ENCODE measurements at regions not wholly inside any gene's neighbourhood (a gene's known extent, or its start where the extent isn't known, plus 50 kb on each side); places are given as distances from the start of the nearest gene placed in this dataset.

DNA sequence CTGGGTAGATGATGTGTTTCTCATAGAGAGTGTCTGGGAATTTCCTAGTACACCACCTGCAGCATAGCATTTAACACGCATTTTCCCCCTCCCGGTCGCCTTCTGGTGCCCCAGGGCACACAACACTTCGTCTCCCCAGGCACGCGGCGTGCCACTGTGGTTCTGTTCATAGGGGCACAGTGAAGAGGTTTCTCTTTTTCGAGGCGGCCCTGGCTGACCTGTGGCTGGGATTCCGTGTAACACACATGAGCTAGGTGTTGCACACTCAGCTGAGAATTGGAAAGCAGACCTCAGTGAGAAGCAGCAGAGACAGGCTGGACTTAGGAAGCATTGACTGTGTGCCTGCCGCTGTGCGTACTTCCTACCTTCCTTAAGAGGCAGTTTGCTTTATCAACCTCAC, 214.3 kb upstream of the SHH start:
- H3K36me3 ChIP-seq: no peaks in the 10 kb centered on the region
- TF ChIP-seq, protein P1, sequence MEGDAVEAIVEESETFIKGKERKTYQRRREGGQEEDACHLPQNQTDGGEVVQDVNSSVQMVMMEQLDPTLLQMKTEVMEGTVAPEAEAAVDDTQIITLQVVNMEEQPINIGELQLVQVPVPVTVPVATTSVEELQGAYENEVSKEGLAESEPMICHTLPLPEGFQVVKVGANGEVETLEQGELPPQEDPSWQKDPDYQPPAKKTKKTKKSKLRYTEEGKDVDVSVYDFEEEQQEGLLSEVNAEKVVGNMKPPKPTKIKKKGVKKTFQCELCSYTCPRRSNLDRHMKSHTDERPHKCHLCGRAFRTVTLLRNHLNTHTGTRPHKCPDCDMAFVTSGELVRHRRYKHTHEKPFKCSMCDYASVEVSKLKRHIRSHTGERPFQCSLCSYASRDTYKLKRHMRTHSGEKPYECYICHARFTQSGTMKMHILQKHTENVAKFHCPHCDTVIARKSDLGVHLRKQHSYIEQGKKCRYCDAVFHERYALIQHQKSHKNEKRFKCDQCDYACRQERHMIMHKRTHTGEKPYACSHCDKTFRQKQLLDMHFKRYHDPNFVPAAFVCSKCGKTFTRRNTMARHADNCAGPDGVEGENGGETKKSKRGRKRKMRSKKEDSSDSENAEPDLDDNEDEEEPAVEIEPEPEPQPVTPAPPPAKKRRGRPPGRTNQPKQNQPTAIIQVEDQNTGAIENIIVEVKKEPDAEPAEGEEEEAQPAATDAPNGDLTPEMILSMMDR (IDR thresholded peaks at IDR 0.05; ENCODE audit: low read depth, low read length): no peak
- no peak for DNase-seq
- no peaks in the 10 kb centered on the region for H3K4me1 ChIP-seq
- no peaks in the 10 kb centered on the region; the same call in 1 of the 2 replicates for H3K9me3 ChIP-seq
- peaks cover 15% of the 10 kb centered on the region for H3K27me3 ChIP-seq
- no peak overlapping the region for H3K4me3 ChIP-seq (ENCODE audit: low read depth, low read length)

DNA sequence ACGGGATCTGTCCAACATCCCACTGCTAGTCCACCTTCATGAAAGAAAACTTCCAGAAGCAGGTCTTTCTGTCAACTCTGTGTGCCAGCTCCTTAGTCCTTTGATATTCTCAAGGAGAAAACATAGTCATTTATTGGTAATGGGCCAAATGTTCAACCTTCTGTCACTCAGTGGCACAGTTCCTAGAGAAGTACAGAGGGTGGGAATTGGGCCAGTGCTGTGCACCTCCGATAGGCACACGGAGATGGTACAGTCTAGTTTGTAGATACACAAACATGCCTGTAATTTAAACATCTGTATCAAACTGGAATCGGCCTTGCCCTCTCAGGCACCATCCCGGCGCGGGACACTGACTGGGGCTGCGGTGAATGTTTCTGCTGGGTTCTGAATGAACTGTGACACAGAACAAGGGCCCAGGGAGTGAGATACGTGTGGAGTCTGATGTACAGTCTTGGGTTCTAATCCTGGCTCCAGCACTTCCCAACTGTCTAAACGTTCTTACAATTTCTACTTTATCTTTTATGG, 213.9 kb upstream of the SHH start:
- Histone ChIP-seq H3K27me3 (peaks cover 15% of the 10 kb centered on the region), H3K9me3 (no peaks in the 10 kb centered on the region; the same call in 1 of the 2 replicates)
- DNase-seq: no peak

DNA sequence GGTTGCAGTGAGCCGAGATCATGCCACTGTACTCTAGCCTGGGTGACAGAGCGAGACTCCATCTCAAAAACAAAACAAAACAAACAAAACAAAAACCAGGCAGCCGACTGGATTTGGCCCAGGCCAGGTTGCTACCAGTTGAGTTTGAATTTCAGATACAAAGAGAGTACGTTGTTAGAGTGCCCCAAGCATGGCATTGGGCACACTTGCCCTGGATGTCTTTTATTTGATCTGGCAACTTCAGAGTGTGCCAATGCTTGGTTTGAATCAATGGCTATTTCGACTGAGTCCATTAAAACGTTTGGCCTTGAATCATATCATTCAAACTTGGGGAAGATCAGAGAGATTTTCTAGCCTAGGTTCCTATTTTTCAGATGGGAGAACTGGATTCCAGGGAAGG, 213.4 kb upstream of the SHH start:
- Histone ChIP-seq H3K36me3 (no peaks in the 10 kb centered on the region), H3K4me1 (no peaks in the 10 kb centered on the region), H3K4me3 (ENCODE audit: low read depth, low read length) (no peak overlapping the region), H3K27me3 (peaks cover 15% of the 10 kb centered on the region), H3K9me3 (no peaks in the 10 kb centered on the region; the same call in 1 of the 2 replicates)
- TF ChIP-seq, protein P1 (IDR thresholded peaks at IDR 0.05; ENCODE audit: low read depth, low read length): no peak
- no peak for DNase-seq

More for the DNA sequence above, 213.9 kb upstream of the SHH start:
- H3K4me3 ChIP-seq (ENCODE audit: low read depth, low read length): no peak overlapping the region
- TF ChIP-seq, protein P1 (IDR thresholded peaks at IDR 0.05; ENCODE audit: low read depth, low read length): no peak
- no peaks in the 10 kb centered on the region for H3K36me3 ChIP-seq
- H3K4me1 ChIP-seq: no peaks in the 10 kb centered on the region

DNA sequence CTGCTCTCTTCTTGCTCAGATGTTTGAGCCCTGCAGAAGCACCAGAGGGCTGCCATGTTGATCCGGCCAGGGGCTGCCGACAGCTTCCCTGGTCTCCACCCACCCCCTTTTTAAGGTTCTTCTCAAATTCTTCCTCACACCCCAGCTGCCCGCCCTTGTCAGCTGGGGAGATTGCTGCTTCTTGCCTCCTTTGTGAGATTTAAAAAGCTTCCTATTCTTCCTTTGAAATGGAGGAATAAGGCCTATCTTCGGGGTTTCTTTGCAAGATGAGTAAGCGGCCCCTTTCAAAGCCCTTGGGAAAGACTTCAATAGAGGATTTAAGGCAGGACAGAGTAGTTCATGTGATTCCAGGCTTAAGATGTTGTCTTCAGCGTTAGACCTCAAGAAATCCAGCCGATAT, 211.9 kb upstream of the SHH start:
- Histone ChIP-seq H3K4me1 (no peaks in the 10 kb centered on the region), H3K27me3 (peaks cover 15% of the 10 kb centered on the region), H3K9me3 (no peaks in the 10 kb centered on the region; the same call in 1 of the 2 replicates), H3K36me3 (no peaks in the 10 kb centered on the region), H3K4me3 (ENCODE audit: low read depth, low read length) (no peak overlapping the region)
- DNase-seq: no peak
- TF ChIP-seq, protein P1 (IDR thresholded peaks at IDR 0.05; ENCODE audit: low read depth, low read length): no peak

DNA sequence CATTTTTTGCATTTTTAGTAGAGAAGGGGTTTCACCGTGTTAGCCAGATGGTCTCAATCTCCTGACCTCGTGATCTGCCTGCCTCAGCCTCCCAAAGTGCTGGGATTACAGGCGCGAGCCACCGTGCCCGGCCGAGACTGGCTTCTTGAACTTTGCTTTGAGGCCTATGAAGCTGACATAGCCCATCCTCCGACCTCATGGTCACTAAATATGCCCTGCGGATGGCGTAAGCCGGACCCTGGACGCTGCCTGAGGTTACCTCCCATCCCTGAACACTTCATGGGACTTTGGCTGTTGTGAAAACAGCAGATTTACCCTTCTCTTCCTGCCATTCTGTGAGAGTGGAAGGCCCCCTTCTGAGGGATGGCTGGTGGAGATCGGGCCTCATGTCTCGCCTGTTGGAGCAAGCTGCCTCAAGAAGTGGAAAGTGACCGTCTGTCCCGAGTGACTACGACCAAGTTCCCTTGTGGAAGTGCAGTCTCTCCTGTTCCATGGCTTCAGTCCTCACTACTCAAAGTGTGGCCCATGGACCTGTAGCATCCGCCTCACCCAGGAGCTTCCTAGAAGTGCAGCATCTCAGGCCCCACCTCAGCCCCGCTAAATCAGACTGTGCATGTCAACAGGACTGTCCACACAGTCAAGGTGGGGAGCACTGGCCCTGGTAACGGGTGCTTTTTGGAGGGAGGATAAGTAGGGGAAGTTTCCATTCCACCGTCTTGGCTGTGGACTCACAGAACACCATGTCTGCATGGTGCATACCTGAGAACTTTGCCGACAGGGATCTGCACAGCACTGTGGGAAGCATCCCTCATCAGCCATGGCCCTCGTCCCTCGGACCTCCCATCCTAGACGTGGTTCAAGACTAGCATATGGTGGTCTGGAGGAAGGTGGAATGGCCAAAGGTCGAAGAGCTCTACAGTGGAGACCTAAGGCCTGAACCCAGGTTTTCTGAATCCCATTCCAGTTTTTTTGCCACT, 210.5 kb upstream of the SHH start:
- Histone ChIP-seq H3K36me3 (no peaks in the 10 kb centered on the region), H3K4me1 (no peaks in the 10 kb centered on the region), H3K4me3 (ENCODE audit: low read depth, low read length) (no peak overlapping the region), H3K27me3 (peaks cover 14% of the 10 kb centered on the region), H3K9me3 (no peaks in the 10 kb centered on the region; the same call in 1 of the 2 replicates)
- TF ChIP-seq, protein P1 (IDR thresholded peaks at IDR 0.05; ENCODE audit: low read depth, low read length): no peak
- no peak for DNase-seq

DNA sequence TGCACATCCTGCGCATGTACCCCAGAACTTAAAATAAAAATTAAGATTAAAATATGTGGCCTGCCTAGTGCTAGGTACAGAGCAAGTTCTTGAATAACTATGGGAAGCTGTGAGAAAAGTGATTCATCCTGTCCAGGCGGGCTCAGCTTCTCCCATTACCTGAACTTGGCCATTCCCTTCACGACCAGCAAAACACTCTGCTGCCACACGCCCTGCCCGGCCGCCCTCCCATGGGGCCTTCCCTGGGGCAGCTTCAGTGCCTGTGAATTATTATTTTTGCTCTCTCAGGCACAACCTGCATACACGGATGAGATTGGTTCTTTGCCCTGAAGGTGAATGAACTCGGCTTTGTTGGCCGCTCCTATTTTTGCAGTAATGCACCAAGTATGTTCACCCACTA, 209.2 kb upstream of the SHH start:
- Histone ChIP-seq H3K27me3 (peaks cover 15% of the 10 kb centered on the region), H3K36me3 (no peaks in the 10 kb centered on the region), H3K4me3 (ENCODE audit: low read depth, low read length) (no peak overlapping the region), H3K4me1 (no peaks in the 10 kb centered on the region), H3K9me3 (no peaks in the 10 kb centered on the region; the same call in 1 of the 2 replicates)
- no peak for DNase-seq
- TF ChIP-seq, protein P1 (IDR thresholded peaks at IDR 0.05; ENCODE audit: low read depth, low read length): no peak
